HepG2 (cell line): ENCODE measurements at regions not wholly inside any gene's neighbourhood (a gene's known extent, or its start where the extent isn't known, plus 50 kb on each side); places are given as distances from the start of the nearest gene placed in this dataset.

Experiments
- ATAC-seq: fragments of 200-7000 bp; cut with Tn5 transposase; 3 replicates; pipeline ENCODE4 v1.9.1; 2020; ENCODE audit warnings: mild to moderate bottlenecking, moderate library complexity
- BruUV-seq: library from RNA; stranded (reverse); fragments of 400-500 nt; replicated peaks from 2 replicates; lab custom pipeline; 2021; lab: Mats Ljungman, UMichigan
- CTCF ChIA-PET: fragments of 300-600 bp; formaldehyde crosslinking; extraction: SDS; loops from one replicate; lab custom pipeline; 2021; ENCODE audit warnings: low total read pairs, inconsistent platforms, low intra/inter-chr PET ratio; lab: Yijun Ruan, JAX
- POLR2A ChIA-PET: fragments of 350-600 bp; sonication (Branson Sonifier 250); formaldehyde crosslinking; loops from one replicate; lab custom pipeline; 2020; ENCODE audit warnings: antibody characterized with exemption, inconsistent platforms; lab: Yijun Ruan, JAX
- DNase-seq: peaks from one replicate; pipeline ENCODE4 v3.0.0-alpha.2; 2015; ENCODE audit warnings: low spot score
- FAIRE-seq: peaks from 3 replicates; lab custom pipeline; 2011; peaks lifted over from hg19 to GRCh38; lab: Jason Lieb, UNC
- H2AFZ ChIP-seq: one replicate; pipeline ENCODE4 v1.6.1; 2011; ENCODE audit warnings: low read length, inconsistent platforms
- H3K27ac ChIP-seq: fragments of 300-600 bp; 3 replicates; pipeline ENCODE4 v1.8.0; 2011; ENCODE audit warnings: mixed run types, mild to moderate bottlenecking, mixed read lengths, low read length, inconsistent platforms; ENCODE audit not compliant: insufficient read depth; ENCODE audit errors: extremely low read length
- H3K27me3 ChIP-seq, 2 experiments: fragments of 200-600 bp in 1 of 2; 2 replicates in 1 of 2; 3 replicates in 1 of 2; pipeline versions ENCODE4 v1.6.0 to v1.8.0; 2011; ENCODE audit warnings: low read length in 2 of 2, mild to moderate bottlenecking in 2 of 2, moderate library complexity in 2 of 2, inconsistent platforms in 1 of 2; ENCODE audit not compliant: insufficient read depth in 2 of 2, control insufficient read depth in 1 of 2
- H3K36me3 ChIP-seq, 2 experiments: fragments of 200-600 bp in 1 of 2; replicated peaks in 1 of 2; 2 replicates in 1 of 2; 3 replicates in 1 of 2; pipeline versions ENCODE4 v1.5.1 to v1.8.0; 2011; ENCODE audit warnings: low read length in 2 of 2, inconsistent platforms in 1 of 2; ENCODE audit not compliant: insufficient read depth in 2 of 2, control insufficient read depth in 1 of 2
- H3K4me1 ChIP-seq: 2 replicates; pipeline ENCODE4 v1.5.1; 2012; ENCODE audit warnings: low read length, inconsistent platforms; ENCODE audit not compliant: insufficient read depth
- H3K4me2 ChIP-seq: 2 replicates; pipeline ENCODE4 v1.6.0; 2011; ENCODE audit warnings: low read depth, low read length, inconsistent platforms
- H3K4me3 ChIP-seq, 3 experiments: fragments of 200-600 bp in 1 of 3; sonication (generic), shearing (Covaris generic) in 1 of 3; replicated peaks in 1 of 3; 2 replicates each; pipeline ENCODE4 v1.5.1; 2011 to 2016; ENCODE audit warnings: low read length in 3 of 3, inconsistent platforms in 2 of 3, low read depth in 2 of 3, mild to moderate bottlenecking in 2 of 3, control low read depth in 1 of 3, mixed read lengths in 1 of 3; ENCODE audit not compliant: insufficient read depth in 1 of 3
- H3K79me2 ChIP-seq: one replicate; pipeline ENCODE4 v1.6.1; 2011; ENCODE audit warnings: low read length, inconsistent platforms; ENCODE audit not compliant: insufficient read depth
- H3K9ac ChIP-seq: 2 replicates; pipeline ENCODE4 v1.6.0; 2011; ENCODE audit warnings: mild to moderate bottlenecking, low read depth, low read length, inconsistent platforms; ENCODE audit not compliant: insufficient read depth
- H3K9me3 ChIP-seq: 2 replicates; pipeline ENCODE4 v1.5.1; 2012; ENCODE audit warnings: mild to moderate bottlenecking, low read length
- H4K20me1 ChIP-seq: 2 replicates; pipeline ENCODE4 v1.6.0; 2011; ENCODE audit warnings: inconsistent platforms, mild to moderate bottlenecking, low read length, moderate library complexity; ENCODE audit not compliant: insufficient read depth
- ASH2L ChIP-seq: fragments of 300-600, 200-600 bp; sonication (generic); IDR thresholded peaks from 2 replicates; pipeline ENCODE4 v1.7.0; 2017; ENCODE audit warnings: low read depth, mild to moderate bottlenecking, moderate library complexity, mixed read lengths, low read length; ENCODE audit not compliant: insufficient read length
- GZF1 ChIP-seq: sonication (generic); formaldehyde crosslinking; IDR thresholded peaks from 2 replicates; pipeline ENCODE4 v1.5.1; 2020; ENCODE audit warnings: mild to moderate bottlenecking, missing genetic modification reagents
- KDM5A ChIP-seq: fragments of 200-600 bp; sonication (generic); IDR thresholded peaks from 2 replicates; pipeline ENCODE4 v1.7.0; 2018; ENCODE audit warnings: antibody characterized with exemption, mild to moderate bottlenecking, low read length, borderline replicate concordance
- MAFK ChIP-seq, 2 experiments: IDR thresholded peaks in 1 of 2; conservative IDR thresholded peaks in 1 of 2; 2 replicates each; pipeline ENCODE4 v1.6.1; 2011; ENCODE audit warnings: improper control_type of control experiment in 2 of 2, low read length in 2 of 2
- PPARG ChIP-seq: conservative IDR thresholded peaks from 2 replicates; pipeline ENCODE4 v1.6.1; 2016; ENCODE audit warnings: missing biosample characterization, missing genetic modification reagents
- SALL1 ChIP-seq: sonication (generic); formaldehyde crosslinking; IDR thresholded peaks from 2 replicates; pipeline ENCODE4 v1.8.0; 2022; ENCODE audit warnings: mild to moderate bottlenecking, missing genetic modification reagents
- SMAD1 ChIP-seq: sonication (generic); formaldehyde crosslinking; IDR thresholded peaks from 2 replicates; pipeline ENCODE4 v1.4.0; 2020; ENCODE audit warnings: missing genetic modification reagents, low read depth, mild to moderate bottlenecking, borderline replicate concordance
- SMAD9 ChIP-seq: sonication (generic); formaldehyde crosslinking; IDR thresholded peaks from 2 replicates; pipeline ENCODE4 v1.5.1; 2020; ENCODE audit warnings: mild to moderate bottlenecking, missing genetic modification reagents
- ZBTB7B ChIP-seq: sonication (generic); formaldehyde crosslinking; IDR thresholded peaks from 2 replicates; pipeline ENCODE4 v1.4.0; 2020; ENCODE audit warnings: missing genetic modification reagents
- ZNF546 ChIP-seq: sonication (generic); formaldehyde crosslinking; conservative IDR thresholded peaks from 2 replicates; pipeline ENCODE4 v1.8.1; 2023; ENCODE audit warnings: mild to moderate bottlenecking, missing genetic modification reagents
- WGBS: methylation state at CpG from one replicate; pipeline ENCODE4 v1.1.6; 2017; ENCODE audit warnings: low lambda C conversion rate; 5-methylcytosine and 5-hydroxymethylcytosine counted together
- in situ Hi-C: cut with HindIII; loops from 2 replicates; pipeline ENCODE4 v1.10.0; 2017; ENCODE audit warnings: low pct_unique_long_range_greater_than_20kb; ENCODE audit not compliant: extremely low pct_ligation_motif_present
- intact Hi-C: fragments of 100-400 bp; cut with micrococcal nuclease; formaldehyde crosslinking; loops from one replicate; pipeline ENCODE4 v1.10.0; 2022; ENCODE audit not compliant: unreplicated experiment
- TF ChIP-seq, protein P1 (sequence below): sonication (generic); formaldehyde crosslinking; IDR thresholded peaks from 2 replicates; pipeline ENCODE4 v1.4.0; 2020; ENCODE audit warnings: mild to moderate bottlenecking, missing genetic modification reagents
- TF ChIP-seq, protein P2 (sequence below): sonication (generic); formaldehyde crosslinking; IDR thresholded peaks from 2 replicates; pipeline ENCODE4 v1.9.0; 2021; ENCODE audit warnings: missing genetic modification reagents, borderline replicate concordance
- TF ChIP-seq, protein P3 (sequence below): IDR thresholded peaks from 2 replicates; pipeline ENCODE4 v1.6.1; 2012; ENCODE audit warnings: low read depth, low read length, improper control_type of control experiment
- TF ChIP-seq, protein P4 (sequence below): IDR thresholded peaks from 2 replicates; pipeline ENCODE4 v1.6.1; 2016

DNA sequence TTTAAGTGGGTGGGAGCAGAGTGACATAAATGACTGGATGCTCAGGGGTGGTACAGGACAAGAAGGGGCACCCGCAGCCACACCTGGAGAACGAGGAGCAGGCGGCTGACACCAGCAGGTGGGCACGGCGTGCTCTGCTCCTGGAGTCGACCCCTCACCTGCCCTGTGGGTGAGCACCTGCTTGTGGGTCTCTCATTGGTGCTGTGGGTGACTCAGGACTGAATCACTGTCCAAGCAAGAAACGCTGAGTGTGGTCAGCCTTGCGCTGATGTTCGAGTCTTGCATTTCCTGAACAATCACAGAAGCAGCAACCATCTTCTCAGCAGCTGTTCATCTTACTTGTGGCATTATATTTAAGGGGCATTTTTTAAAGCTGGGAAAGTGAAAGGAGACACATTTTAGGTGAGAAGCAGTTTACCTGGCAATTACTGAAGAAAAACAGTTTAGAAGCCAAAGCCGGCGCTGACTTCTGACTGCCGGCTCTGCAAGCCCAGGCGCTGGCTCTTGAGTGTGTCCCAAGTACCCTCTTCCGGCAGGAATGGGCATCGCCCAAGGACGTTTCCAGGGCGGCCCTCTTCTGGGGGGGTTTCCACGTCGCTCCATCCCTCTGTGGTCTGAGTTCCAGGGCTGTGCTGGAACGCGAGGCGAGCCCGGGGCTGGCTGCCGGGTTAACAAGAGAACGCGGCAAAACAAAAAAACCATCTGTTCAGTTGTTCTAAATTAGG, 145.2 kb upstream of the PFKP start:
- ATAC-seq (no peak), FAIRE-seq (no peak), DNase-seq (no peak)
- TF ChIP-seq MAFK (conservative IDR thresholded peaks at IDR 0.05 in 1 of 2, IDR thresholded peaks at IDR 0.05 in 1 of 2; ENCODE audit: low read length in 2 of 2): no peak
- TF ChIP-seq, protein P1, sequence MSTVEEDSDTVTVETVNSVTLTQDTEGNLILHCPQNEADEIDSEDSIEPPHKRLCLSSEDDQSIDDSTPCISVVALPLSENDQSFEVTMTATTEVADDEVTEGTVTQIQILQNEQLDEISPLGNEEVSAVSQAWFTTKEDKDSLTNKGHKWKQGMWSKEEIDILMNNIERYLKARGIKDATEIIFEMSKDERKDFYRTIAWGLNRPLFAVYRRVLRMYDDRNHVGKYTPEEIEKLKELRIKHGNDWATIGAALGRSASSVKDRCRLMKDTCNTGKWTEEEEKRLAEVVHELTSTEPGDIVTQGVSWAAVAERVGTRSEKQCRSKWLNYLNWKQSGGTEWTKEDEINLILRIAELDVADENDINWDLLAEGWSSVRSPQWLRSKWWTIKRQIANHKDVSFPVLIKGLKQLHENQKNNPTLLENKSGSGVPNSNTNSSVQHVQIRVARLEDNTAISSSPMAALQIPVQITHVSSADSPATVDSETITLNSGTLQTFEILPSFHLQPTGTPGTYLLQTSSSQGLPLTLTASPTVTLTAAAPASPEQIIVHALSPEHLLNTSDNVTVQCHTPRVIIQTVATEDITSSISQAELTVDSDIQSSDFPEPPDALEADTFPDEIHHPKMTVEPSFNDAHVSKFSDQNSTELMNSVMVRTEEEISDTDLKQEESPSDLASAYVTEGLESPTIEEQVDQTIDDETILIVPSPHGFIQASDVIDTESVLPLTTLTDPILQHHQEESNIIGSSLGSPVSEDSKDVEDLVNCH (CRISPR knock-in tag): no peak
- TF ChIP-seq, protein P2, sequence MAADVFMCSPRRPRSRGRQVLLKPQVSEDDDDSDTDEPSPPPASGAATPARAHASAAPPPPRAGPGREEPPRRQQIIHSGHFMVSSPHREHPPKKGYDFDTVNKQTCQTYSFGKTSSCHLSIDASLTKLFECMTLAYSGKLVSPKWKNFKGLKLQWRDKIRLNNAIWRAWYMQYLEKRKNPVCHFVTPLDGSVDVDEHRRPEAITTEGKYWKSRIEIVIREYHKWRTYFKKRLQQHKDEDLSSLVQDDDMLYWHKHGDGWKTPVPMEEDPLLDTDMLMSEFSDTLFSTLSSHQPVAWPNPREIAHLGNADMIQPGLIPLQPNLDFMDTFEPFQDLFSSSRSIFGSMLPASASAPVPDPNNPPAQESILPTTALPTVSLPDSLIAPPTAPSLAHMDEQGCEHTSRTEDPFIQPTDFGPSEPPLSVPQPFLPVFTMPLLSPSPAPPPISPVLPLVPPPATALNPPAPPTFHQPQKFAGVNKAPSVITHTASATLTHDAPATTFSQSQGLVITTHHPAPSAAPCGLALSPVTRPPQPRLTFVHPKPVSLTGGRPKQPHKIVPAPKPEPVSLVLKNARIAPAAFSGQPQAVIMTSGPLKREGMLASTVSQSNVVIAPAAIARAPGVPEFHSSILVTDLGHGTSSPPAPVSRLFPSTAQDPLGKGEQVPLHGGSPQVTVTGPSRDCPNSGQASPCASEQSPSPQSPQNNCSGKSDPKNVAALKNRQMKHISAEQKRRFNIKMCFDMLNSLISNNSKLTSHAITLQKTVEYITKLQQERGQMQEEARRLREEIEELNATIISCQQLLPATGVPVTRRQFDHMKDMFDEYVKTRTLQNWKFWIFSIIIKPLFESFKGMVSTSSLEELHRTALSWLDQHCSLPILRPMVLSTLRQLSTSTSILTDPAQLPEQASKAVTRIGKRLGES (CRISPR knock-in tag): no peak
- no peak for TF ChIP-seq SMAD9 (CRISPR knock-in tag)
- no peak for TF ChIP-seq SALL1 (CRISPR knock-in tag)
- TF ChIP-seq, protein P3, sequence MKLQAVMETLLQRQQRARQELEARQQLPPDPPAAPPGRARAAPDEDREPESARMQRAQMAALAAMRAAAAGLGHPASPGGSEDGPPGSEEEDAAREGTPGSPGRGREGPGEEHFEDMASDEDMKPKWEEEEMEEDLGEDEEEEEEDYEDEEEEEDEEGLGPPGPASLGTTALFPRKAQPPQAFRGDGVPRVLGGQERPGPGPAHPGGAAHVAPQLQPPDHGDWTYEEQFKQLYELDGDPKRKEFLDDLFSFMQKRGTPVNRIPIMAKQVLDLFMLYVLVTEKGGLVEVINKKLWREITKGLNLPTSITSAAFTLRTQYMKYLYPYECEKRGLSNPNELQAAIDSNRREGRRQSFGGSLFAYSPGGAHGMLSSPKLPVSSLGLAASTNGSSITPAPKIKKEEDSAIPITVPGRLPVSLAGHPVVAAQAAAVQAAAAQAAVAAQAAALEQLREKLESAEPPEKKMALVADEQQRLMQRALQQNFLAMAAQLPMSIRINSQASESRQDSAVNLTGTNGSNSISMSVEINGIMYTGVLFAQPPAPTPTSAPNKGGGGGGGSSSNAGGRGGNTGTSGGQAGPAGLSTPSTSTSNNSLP: no peak
- TF ChIP-seq PPARG: no peak
- TF ChIP-seq, protein P4, sequence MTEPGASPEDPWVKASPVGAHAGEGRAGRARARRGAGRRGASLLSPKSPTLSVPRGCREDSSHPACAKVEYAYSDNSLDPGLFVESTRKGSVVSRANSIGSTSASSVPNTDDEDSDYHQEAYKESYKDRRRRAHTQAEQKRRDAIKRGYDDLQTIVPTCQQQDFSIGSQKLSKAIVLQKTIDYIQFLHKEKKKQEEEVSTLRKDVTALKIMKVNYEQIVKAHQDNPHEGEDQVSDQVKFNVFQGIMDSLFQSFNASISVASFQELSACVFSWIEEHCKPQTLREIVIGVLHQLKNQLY: no peak
- no peak for TF ChIP-seq SMAD1 (CRISPR knock-in tag)
- no peak for TF ChIP-seq GZF1
- no peak for TF ChIP-seq ZBTB7B (CRISPR knock-in tag)
- TF ChIP-seq ASH2L: no peak
- no peak for TF ChIP-seq ZNF546
- no peak for TF ChIP-seq KDM5A
- Histone ChIP-seq H3K9me3 (no peaks in the 10 kb centered on the region), H3K27ac (no peak overlapping the region), H2AFZ (no peak overlapping the region), H3K36me3 (no peaks in the 10 kb centered on the region), H3K9ac (no peak overlapping the region), H3K79me2 (no peaks in the 10 kb centered on the region), H3K4me2 (no peak overlapping the region), H3K27me3 (peaks cover 0 to 33% of the 10 kb centered on the region in 2 experiments), H3K4me1 (no peaks in the 10 kb centered on the region), H4K20me1 (no peaks in the 10 kb centered on the region), H3K4me3 (no peak overlapping the region)
- WGBS: 53% methylated on average over 23 of the region's 26 CpGs
- intact Hi-C loops (no loop called here), in situ Hi-C loops (no loop called here)
- BruUV-seq: no TSS peak
- POLR2A ChIA-PET: no interaction called here
- CTCF ChIA-PET: no interaction called here
